ENCODE measurements at regions not wholly inside any gene's neighbourhood (a gene's known extent, or its start where the extent isn't known, plus 50 kb on each side); places are given as distances from the start of the nearest gene placed in this dataset.

DNA sequence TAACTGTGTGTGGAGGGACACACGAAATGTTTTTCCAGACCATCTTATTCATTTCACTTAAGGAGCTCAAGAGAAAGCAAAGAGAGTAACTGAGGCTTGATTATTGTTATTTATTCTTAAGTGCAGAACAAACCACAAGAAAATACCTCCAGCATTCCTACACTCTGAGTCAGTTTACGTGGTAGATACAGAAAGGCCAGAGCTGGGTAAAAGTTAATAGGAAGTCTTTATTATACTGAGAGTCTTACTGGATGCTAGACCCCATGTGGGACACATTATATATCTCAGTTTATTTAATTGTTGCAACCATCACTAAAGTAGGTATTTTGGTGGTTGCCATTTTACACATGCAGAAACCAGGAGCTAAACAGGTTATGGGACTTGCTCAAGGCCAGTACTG is 261.4 kb upstream of the POU2AF2 start:
- H3K27ac ChIP-seq, result no peak overlapping the region
- TF ChIP-seq, protein P1, sequence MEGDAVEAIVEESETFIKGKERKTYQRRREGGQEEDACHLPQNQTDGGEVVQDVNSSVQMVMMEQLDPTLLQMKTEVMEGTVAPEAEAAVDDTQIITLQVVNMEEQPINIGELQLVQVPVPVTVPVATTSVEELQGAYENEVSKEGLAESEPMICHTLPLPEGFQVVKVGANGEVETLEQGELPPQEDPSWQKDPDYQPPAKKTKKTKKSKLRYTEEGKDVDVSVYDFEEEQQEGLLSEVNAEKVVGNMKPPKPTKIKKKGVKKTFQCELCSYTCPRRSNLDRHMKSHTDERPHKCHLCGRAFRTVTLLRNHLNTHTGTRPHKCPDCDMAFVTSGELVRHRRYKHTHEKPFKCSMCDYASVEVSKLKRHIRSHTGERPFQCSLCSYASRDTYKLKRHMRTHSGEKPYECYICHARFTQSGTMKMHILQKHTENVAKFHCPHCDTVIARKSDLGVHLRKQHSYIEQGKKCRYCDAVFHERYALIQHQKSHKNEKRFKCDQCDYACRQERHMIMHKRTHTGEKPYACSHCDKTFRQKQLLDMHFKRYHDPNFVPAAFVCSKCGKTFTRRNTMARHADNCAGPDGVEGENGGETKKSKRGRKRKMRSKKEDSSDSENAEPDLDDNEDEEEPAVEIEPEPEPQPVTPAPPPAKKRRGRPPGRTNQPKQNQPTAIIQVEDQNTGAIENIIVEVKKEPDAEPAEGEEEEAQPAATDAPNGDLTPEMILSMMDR (IDR thresholded peaks at IDR 0.05), result no peak

DNA sequence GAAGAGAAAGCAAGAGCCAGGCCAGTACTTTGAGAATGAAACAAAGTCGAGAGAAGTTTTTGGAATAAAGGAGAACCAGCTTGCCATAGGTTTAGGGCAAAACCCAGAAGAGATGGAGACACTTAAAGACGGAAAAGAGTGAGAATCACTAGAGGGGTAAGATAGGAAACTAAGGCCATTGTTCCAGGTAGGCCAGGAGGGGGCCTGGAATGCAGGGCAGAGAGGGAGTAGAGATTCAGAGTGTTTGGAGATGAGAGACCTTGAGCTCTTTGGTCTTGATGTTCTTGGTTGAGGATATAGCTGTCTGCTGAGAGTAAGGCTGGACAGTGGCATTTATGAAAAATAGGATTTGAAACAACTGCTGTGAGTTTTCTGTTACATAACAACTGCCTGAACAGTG is 263.3 kb upstream of the POU2AF2 start:
- no peak overlapping the region for H3K27ac ChIP-seq
- no peak for DNase-seq (ENCODE audit: low spot score)
- H3K4me3 ChIP-seq, result no peak overlapping the region
- TF ChIP-seq, protein P1 (IDR thresholded peaks at IDR 0.05), result no peak

More for the DNA sequence above, 261.4 kb upstream of the POU2AF2 start:
- H3K4me3 ChIP-seq, result no peak overlapping the region
- DNase-seq (ENCODE audit: low spot score), result no peak

DNA sequence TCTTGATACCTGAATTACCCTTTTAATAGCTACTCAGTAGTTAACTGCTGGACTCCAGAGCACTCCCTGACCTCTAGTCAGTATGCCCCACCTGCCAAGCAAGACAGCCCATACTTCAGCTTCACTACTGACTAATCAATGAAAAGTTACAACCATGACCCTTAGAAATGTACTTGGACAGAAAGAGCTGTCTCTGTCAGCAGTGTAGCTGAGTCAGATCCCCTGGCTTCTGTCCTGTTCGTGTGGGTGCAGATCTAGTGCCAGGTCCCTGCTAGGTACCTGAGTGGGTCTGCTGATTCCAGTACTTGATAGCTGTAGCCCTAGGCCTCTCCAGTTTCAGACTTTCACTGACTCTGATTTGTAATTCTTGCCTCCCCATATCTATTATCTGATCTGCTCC is 265.8 kb upstream of the POU2AF2 start:
- Histone ChIP-seq H3K4me3 (no peak overlapping the region), H3K27ac (no peak overlapping the region)
- TF ChIP-seq, protein P1 (IDR thresholded peaks at IDR 0.05), result no peak
- no peak for DNase-seq (ENCODE audit: low spot score)

DNA sequence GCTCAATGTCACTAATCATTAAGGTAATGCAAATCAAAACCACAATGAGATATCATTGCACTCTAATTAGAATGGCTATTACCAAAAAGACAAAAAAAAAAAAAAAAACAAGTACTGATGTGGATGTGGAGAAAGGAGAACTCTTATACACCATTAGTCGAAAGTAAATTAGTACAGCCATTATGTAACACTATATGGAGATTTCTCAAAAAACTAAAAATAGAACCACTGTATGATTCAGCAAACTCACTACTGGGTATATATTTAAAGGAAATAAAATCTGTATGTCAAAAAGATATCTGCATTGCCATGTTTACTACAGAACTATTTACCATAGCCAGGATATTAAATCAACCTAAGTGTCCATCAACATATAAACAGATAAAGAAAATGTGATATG is 265.4 kb upstream of the ARHGAP20 start:
- TF ChIP-seq, protein P1 (IDR thresholded peaks at IDR 0.05), result no peak
- no peak for DNase-seq (ENCODE audit: low spot score)
- H3K4me3 ChIP-seq, result no peak overlapping the region
- no peak overlapping the region for H3K27ac ChIP-seq

DNA sequence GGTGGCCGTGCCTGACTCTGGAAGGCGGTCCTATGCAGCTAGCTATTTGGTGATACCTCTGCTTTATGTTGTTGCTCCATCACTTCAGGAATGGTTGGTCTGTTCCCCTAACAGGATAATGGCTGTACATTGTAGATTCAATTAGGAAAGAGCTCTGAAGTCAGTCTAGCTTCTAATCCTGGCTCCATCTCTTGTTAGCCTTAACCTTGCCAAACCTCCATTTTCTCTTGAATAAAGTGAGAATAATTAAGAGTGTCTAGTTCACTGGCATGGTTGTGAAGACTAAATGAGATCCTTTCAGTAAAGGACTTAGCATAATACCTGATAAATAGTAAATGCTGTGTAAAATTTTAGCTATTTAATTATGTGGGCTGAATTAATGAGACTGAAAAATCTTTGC is 262.5 kb upstream of the ARHGAP20 start:
- no peak overlapping the region for H3K4me3 ChIP-seq
- TF ChIP-seq, protein P1 (IDR thresholded peaks at IDR 0.05), result no peak
- no peak for DNase-seq (ENCODE audit: low spot score)
- H3K27ac ChIP-seq, result no peak overlapping the region

DNA sequence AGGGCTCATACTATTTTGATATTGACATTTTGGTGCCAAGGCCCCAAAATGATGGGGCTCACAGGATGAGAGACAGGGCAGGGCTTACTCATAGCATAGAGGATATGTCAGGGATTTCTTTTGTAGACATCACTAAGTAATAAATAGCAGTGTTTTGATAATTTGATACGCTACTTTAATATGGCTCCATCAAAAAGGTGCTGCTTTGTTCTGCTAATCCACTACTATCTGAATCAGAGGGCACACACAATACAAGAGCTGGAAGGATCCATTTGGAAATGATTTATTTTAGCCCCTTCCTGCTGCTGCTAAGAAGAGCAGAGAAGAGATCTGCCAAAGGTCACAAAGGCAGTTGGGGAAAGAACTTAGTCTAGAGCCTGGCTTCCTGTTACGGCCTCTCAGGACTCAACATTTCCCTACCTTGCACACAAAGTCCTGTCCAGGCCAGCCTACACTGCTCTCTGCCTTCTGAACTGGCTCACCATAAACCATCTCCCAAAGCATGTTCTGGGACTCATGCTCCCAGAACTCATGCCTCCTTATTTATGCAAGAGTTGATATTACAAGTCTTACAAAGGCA is 261.3 kb upstream of the ARHGAP20 start:
- TF ChIP-seq, protein P1 (IDR thresholded peaks at IDR 0.05), result no peak
- H3K4me3 ChIP-seq, result no peak overlapping the region
- no peak for DNase-seq (ENCODE audit: low spot score)
- H3K27ac ChIP-seq, result no peak overlapping the region

DNA sequence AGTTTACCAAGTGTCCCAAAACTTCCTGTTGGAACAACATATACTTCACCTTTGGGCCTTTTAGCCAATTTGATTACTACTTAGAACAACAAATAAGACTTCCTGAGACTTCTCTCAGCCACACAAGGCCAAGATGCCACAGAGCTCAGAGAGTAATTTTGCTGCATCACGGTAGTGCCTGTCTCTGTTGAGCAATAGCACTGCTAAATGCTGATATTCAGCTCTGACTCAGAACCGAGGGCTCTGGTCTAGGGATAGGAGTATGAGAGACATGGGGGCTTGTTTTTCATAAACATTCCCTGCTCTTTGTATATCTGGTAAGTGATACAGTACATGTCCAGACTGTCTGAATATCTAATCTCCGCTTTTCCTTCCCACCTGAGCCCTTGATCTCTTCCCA is 260.4 kb upstream of the ARHGAP20 start:
- Histone ChIP-seq H3K4me3 (no peak overlapping the region), H3K27ac (no peak overlapping the region)
- TF ChIP-seq, protein P1 (IDR thresholded peaks at IDR 0.05), result no peak
- no peak for DNase-seq (ENCODE audit: low spot score)

All from coronary artery (tissue), 2 donors.